GM21786 (cell line): ENCODE measurements at regions not wholly inside any gene's neighbourhood (a gene's known extent, or its start where the extent isn't known, plus 50 kb on each side); places are given as distances from the start of the nearest gene placed in this dataset.
"Not testable (repeated sequence)": the region's sequence is repeated elsewhere in the genome, so short reads cannot be mapped to it uniquely, and the experiment has no call there.

Experiments
- ATAC-seq: cut with Tn5 transposase; IDR thresholded peaks from one replicate; pipeline ENCODE4 v1.9.1; 2021; ENCODE audit not compliant: unreplicated experiment

DNA sequence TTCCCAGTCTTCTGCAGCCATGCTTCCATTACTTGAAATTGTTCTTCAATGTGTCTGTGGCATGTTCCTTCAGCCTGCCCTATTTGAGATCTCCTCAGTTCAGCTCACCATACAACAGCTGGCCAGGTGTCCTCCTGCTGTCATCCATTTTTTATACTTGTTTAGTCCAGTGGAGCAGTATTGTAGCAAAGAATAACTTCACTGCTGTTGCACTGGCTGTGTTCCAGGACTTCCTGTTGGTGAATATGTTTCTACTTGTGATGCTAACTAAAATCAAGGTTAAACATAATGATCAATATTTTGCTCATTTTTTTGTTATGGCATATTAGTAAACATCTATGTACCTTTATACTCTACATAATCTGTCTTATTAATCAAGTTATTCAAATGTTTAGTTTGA lies 1394.1 kb downstream of the PCDH9 start:
- ATAC-seq, result no peak

- no peak for ATAC-seq
These were observed 1395.2 kb downstream of the PCDH9 start for GRCh38 chr13:65834897-65835296.

GRCh38 chr13:65830411-65831205 lies 1399.5 kb downstream of the PCDH9 start:
- no peak for ATAC-seq

GRCh38 chr13:65829241-65830008 lies 1400.7 kb downstream of the PCDH9 start:
- ATAC-seq, result no peak

GRCh38 chr13:65826657-65827056 lies 1403.5 kb downstream of the PCDH9 start:
- no peak for ATAC-seq

- no peak for ATAC-seq
These were observed 1405.1 kb downstream of the PCDH9 start for GRCh38 chr13:65825039-65825438.

- no peak for ATAC-seq
These were observed 1422.1 kb downstream of the PCDH9 start for GRCh38 chr13:65808061-65808460.

- ATAC-seq, result no peak
These were observed 1426.4 kb downstream of the PCDH9 start for GRCh38 chr13:65803530-65804392.

- no peak for ATAC-seq
These were observed 1440.3 kb downstream of the PCDH9 start for GRCh38 chr13:65789815-65790214.

GRCh38 chr13:65787082-65787481 lies 1443.1 kb downstream of the PCDH9 start:
- ATAC-seq, result no peak

GRCh38 chr13:65784088-65784816 lies 1445.9 kb downstream of the PCDH9 start:
- ATAC-seq, result no peak

DNA sequence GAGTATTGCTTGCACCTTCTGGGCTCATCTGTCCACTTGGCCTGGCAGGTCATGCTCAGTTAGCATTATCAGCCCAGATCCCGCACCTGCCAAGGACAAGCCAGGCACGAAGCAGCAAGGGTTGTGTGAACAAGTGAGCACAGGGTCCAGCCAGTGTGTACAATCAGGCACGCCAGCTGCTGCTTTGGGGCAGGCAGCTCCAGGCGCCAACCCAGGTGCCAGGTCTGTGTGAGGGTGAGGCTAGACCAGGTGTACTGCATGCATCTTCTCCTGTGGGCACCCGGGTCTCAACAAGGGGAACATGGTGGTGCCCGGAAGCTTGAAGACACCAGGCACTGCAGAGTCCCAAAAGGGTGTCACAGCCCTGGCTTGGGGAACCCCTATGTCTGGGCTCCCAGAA lies 1446.8 kb downstream of the PCDH9 start:
- no peak for ATAC-seq

DNA sequence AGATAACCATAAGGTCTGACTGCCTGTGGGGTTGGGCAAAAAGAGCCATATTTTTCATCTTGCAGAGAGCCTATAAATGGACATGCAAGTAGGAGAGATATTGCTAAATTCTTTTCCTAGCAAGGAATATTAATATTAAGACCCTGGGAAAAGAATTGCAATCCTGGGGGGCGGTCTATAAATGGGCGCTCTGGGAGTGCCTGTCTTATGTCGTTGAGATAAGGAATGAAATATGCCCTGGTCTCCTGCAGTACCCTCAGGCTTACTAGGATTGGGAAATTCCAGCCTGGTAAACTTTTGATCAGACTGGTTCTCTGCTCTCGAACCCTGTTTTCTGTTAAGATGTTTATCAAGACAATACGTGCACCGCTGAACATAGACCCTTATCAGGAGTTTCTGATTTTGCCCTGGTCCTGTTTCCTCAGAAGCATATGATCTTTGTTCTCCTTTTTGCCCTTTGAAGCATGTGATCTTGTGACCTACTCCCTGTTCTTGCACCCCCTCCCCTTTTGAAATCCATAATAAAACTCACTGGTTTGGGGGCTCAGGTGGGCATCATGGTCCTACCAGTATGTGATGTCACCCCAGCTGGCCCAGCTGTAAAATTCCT lies 1458.3 kb downstream of the PCDH9 start:
- not testable (repeated sequence) for ATAC-seq

DNA sequence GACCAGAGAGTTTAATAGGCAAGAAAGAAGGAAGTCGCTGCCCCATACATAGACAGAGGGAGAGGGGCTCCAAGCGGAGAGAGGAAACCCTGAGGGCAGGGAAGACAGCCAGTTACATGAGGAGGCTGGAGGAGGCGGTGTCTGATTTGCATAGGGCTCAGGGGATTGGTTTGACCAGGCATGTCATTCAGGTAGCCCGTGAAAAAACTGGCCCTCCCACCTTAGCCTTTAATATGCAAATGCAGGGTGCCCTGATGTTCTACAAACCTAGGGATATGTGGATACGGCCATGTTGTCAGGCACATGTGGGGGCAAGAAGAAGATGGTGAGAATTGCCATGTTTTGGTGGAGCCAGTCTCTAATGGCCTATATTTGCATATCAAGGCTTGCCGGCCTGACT lies 1461.6 kb downstream of the PCDH9 start:
- ATAC-seq, result no peak

DNA sequence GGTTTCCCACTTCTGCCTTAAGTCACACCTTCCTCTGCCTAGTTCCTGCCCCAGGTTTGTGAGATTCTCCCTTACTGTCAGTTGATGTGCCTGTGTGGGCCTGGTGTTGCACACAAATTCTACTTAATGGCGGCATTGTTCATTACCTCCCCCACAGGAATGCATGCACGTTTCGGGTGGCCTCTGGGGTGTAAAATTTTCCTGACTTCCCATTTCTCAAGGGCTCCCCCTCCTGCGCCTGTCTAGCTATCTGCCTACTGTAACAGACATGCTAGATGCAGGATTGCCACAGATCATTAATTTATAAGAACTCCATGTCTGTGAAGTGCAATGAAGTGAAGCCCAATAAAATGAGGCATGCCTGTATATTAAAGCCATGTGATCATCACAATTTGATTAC lies 1466.3 kb downstream of the PCDH9 start:
- no peak for ATAC-seq

DNA sequence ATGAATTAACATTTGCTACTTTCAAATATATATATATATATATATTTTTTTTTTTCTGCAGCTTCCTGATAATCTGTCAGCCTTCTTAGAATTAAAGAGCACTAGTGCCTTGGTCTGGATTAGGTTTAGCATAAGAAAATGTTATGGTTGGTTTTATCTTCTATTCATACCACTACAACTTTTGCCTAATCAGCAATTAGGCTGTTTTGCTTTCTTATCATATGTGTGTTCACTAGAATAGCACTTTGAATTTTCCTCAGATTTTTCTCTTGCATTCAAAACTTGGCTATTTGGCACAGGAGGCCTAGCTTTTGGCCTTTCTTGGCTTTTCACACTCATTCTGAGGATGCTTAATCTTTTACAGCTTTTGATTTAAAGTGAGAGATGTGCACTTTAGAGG lies 1468.1 kb downstream of the PCDH9 start:
- ATAC-seq, result no peak

DNA sequence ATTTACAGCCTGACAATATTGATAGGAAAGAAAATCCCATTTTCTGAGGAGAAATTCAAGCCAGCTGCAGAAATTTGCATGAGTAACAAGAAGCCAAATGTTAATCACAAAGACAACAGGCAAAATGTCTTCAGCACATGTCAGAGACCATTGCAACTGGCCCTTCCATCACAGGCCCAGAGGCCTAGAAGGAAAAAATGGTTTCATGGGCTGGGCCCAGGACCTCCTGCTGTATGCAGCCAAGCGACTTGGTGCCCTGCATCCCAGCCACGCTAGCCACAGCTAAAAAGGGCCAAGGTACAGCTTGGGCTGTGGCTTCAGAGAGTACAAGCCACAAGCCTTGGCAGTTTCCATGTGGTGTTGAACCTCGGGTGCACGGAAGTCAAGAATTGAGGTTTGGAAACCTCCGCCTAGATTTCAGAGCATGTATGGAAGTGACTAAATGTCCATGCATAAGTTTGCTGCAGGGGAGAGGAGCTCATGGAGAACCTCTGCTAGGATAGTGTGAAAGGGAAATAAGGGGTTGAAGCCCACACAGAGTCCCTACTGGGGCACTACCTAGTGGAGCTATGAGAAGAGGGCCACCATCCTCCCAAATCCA lies 1474.0 kb downstream of the PCDH9 start:
- no peak for ATAC-seq

- ATAC-seq, result no peak
These were observed 1481.9 kb downstream of the PCDH9 start for GRCh38 chr13:65748227-65748626.

DNA sequence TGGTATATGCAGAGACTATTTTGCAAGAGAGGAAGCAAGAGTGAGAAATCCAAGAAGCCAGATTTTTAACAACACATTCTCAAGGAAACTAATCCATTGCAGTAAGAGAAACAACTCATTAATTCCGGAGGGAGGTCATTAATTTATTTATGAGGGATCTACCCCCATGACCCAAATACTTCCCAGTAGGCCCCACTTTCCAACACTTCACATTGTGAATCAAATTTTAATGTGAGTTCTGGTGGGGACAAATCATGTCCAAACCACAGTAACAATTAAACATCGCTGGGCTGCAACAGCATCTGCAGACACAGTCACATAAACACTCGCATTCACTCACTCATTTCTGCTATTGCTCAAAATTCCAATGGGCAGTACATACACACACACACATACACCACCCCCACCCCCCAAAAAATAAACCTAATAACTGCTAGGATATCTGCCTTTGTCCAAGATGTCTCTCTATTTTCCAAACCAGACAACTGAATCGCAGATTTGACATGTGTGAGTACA lies 1483.7 kb downstream of the PCDH9 start:
- ATAC-seq, result no peak

GRCh38 chr13:65744836-65745235 lies 1485.3 kb downstream of the PCDH9 start:
- no peak for ATAC-seq
